SK-N-SH (cell line): ENCODE measurements at regions not wholly inside any gene's neighbourhood (a gene's known extent, or its start where the extent isn't known, plus 50 kb on each side); places are given as distances from the start of the nearest gene placed in this dataset.

ENCODE experiments used
- CTCF ChIA-PET: fragments of 300-600, 350-600 bp; formaldehyde crosslinking; extraction: SDS; loops from one replicate; lab custom pipeline; 2021; lab: Yijun Ruan, JAX
- POLR2A ChIA-PET: fragments of 350-600 bp; sonication (Branson Sonifier 250); formaldehyde crosslinking; extraction: SDS; loops from one replicate; lab custom pipeline; 2020; ENCODE audit warnings: antibody characterized with exemption, inconsistent platforms; lab: Yijun Ruan, JAX
- DNase-seq: peaks from one replicate; pipeline ENCODE4 v3.0.0; 2012
- H2AFZ ChIP-seq: fragments of 200-600 bp; sonication (generic); 2 replicates; pipeline ENCODE4 v1.8.1; 2016; ENCODE audit warnings: antibody characterized with exemption, mild to moderate bottlenecking, low read depth
- H3F3A ChIP-seq: fragments of 200-600 bp; sonication (generic); replicated peaks from 2 replicates; pipeline ENCODE3; 2016; ENCODE audit warnings: antibody characterized with exemption, mild to moderate bottlenecking; ENCODE audit not compliant: insufficient read depth
- H3K27ac ChIP-seq, 2 experiments: fragments of 200-500 bp in 1 of 2; fragments of 200-600 bp in 1 of 2; sonication (Bioruptor generic) in 1 of 2; sonication (generic), shearing (Covaris generic) in 1 of 2; 2 replicates each; pipeline versions ENCODE4 v1.5.1 to v1.6.1; 2014 to 2016; ENCODE audit warnings: low read depth in 2 of 2, inconsistent platforms in 1 of 2, low read length in 1 of 2, mild to moderate bottlenecking in 1 of 2, mixed read lengths in 1 of 2
- H3K27me3 ChIP-seq: fragments of 200-600 bp; sonication (generic), shearing (Covaris generic); 2 replicates; pipeline ENCODE4 v1.6.1; 2016; ENCODE audit warnings: mixed run types; ENCODE audit not compliant: insufficient read depth
- H3K36me3 ChIP-seq, 2 experiments: fragments of 200-500 bp in 1 of 2; fragments of 200-600 bp in 1 of 2; sonication (Bioruptor generic) in 1 of 2; sonication (generic) in 1 of 2; replicated peaks in 1 of 2; 2 replicates each; pipeline versions ENCODE3 to v1.5.1; 2014 to 2016; ENCODE audit warnings: low read length in 1 of 2, mild to moderate bottlenecking in 1 of 2; ENCODE audit not compliant: insufficient read depth in 2 of 2, control insufficient read depth in 1 of 2
- H3K4me1 ChIP-seq, 2 experiments: fragments of 200-500 bp in 1 of 2; fragments of 200-600 bp in 1 of 2; sonication (Bioruptor generic) in 1 of 2; sonication (generic), shearing (Covaris generic) in 1 of 2; 2 replicates each; pipeline versions ENCODE4 v1.5.1 to v1.6.1; 2014 to 2016; ENCODE audit warnings: low read depth in 1 of 2, low read length in 1 of 2, mixed run types in 1 of 2; ENCODE audit not compliant: insufficient read depth in 2 of 2, control insufficient read depth in 1 of 2
- H3K4me2 ChIP-seq: fragments of 200-600 bp; sonication (generic), shearing (Covaris generic); 2 replicates; pipeline ENCODE4 v1.6.1; 2017; ENCODE audit warnings: mixed run types
- H3K4me3 ChIP-seq, 2 experiments: fragments of 200-500 bp in 1 of 2; fragments of 200-600 bp in 1 of 2; sonication (Bioruptor generic) in 1 of 2; sonication (generic), shearing (Covaris generic) in 1 of 2; 2 replicates each; pipeline versions ENCODE4 v1.5.1 to v1.8.1; 2014 to 2016; ENCODE audit warnings: low read depth in 2 of 2, inconsistent platforms in 1 of 2, low read length in 1 of 2, mild to moderate bottlenecking in 1 of 2, mixed read lengths in 1 of 2, moderate library complexity in 1 of 2
- H3K79me2 ChIP-seq: fragments of 200-600 bp; sonication (generic); 2 replicates; pipeline ENCODE4 v1.8.1; 2017; ENCODE audit warnings: mild to moderate bottlenecking; ENCODE audit not compliant: insufficient read depth
- H3K9ac ChIP-seq: fragments of 200-600 bp; sonication (generic); 2 replicates; pipeline ENCODE4 v1.6.1; 2017; ENCODE audit warnings: mixed run types
- H3K9me2 ChIP-seq: fragments of 200-600 bp; sonication (generic); 2 replicates; pipeline ENCODE4 v1.6.1; 2017; ENCODE audit warnings: mixed run types
- H3K9me3 ChIP-seq: fragments of 200-600 bp; sonication (generic); 2 replicates; pipeline ENCODE4 v1.6.1; 2017; ENCODE audit warnings: mixed run types, mild to moderate bottlenecking, moderate library complexity
- H4K20me1 ChIP-seq: fragments of 200-600 bp; sonication (generic); 2 replicates; pipeline ENCODE4 v1.6.1; 2017; ENCODE audit warnings: mild to moderate bottlenecking, mixed run types; ENCODE audit not compliant: insufficient read depth
- ELF1 ChIP-seq: IDR thresholded peaks from 2 replicates; pipeline ENCODE4 v1.4.0; 2012
- EZH2phosphoT487 ChIP-seq: fragments of 200-600 bp; sonication (generic); IDR thresholded peaks from 2 replicates; pipeline ENCODE4 v1.6.1; 2017; ENCODE audit warnings: low read depth, mixed run types, mild to moderate bottlenecking, antibody characterized with exemption, moderate library complexity, borderline replicate concordance
- FOXJ3 ChIP-seq: sonication (generic); formaldehyde crosslinking; IDR thresholded peaks from 2 replicates; pipeline ENCODE4 v1.5.1; 2020; ENCODE audit warnings: mild to moderate bottlenecking, missing genetic modification reagents
- FOXM1 ChIP-seq: IDR thresholded peaks from 2 replicates; pipeline ENCODE4 v1.4.0; 2012; ENCODE audit warnings: low read depth, mild to moderate bottlenecking
- GATA2 ChIP-seq: sonication (generic); formaldehyde crosslinking; IDR thresholded peaks from 2 replicates; pipeline ENCODE4 v1.5.0; 2020; ENCODE audit warnings: mild to moderate bottlenecking, missing genetic modification reagents
- MAX ChIP-seq: IDR thresholded peaks from 2 replicates; pipeline ENCODE4 v1.4.0; 2012; ENCODE audit warnings: low read depth
- MXI1 ChIP-seq: IDR thresholded peaks from 2 replicates; pipeline ENCODE4 v1.6.1; 2012; ENCODE audit warnings: mild to moderate bottlenecking, low read depth, low read length, improper control_type of control experiment
- NFIC ChIP-seq: IDR thresholded peaks from 2 replicates; pipeline ENCODE4 v1.4.0; 2012; ENCODE audit warnings: borderline replicate concordance
- NRF1 ChIP-seq: IDR thresholded peaks from 2 replicates; pipeline ENCODE4 v1.6.1; 2012; ENCODE audit warnings: low read depth, mild to moderate bottlenecking, low read length
- POLR2AphosphoS5 ChIP-seq: IDR thresholded peaks from 2 replicates; pipeline ENCODE4 v1.6.1; 2012; ENCODE audit warnings: low read depth, low read length
- RAD21 ChIP-seq: IDR thresholded peaks from 2 replicates; pipeline ENCODE4 v1.6.1; 2012; ENCODE audit warnings: mild to moderate bottlenecking, low read length
- RCOR1 ChIP-seq: fragments of 150-350 bp; IDR thresholded peaks from 2 replicates; pipeline ENCODE4 v1.6.1; 2017; ENCODE audit warnings: antibody characterized with exemption, low read length
- SIN3A ChIP-seq: IDR thresholded peaks from 2 replicates; pipeline ENCODE4 v1.6.1; 2012; ENCODE audit warnings: low read depth, mild to moderate bottlenecking, low read length, moderate library complexity, borderline replicate concordance
- SMC3 ChIP-seq: IDR thresholded peaks from 2 replicates; pipeline ENCODE4 v1.6.1; 2012; ENCODE audit warnings: low read depth, low read length, improper control_type of control experiment
- TAF1 ChIP-seq: IDR thresholded peaks from 2 replicates; pipeline ENCODE4 v1.6.1; 2012; ENCODE audit warnings: low read depth, mild to moderate bottlenecking, low read length, moderate library complexity, borderline replicate concordance
- TCF12 ChIP-seq: IDR thresholded peaks from 2 replicates; pipeline ENCODE4 v1.4.0; 2012
- YY1 ChIP-seq: IDR thresholded peaks from 2 replicates; pipeline ENCODE4 v1.4.0; 2012; ENCODE audit warnings: low read depth, mild to moderate bottlenecking
- WGBS: methylation state at CpG from one replicate; pipeline ENCODE4 v1.1.6; 2017; ENCODE audit warnings: low lambda C conversion rate; 5-methylcytosine and 5-hydroxymethylcytosine counted together
- TF ChIP-seq, protein P1 (sequence below): fragments of 200-600 bp; sonication (generic); IDR thresholded peaks from 2 replicates; pipeline ENCODE4 v1.6.1; 2017; ENCODE audit warnings: antibody characterized with exemption, mild to moderate bottlenecking, moderate library complexity
- TF ChIP-seq, protein P2 (sequence below): IDR thresholded peaks from 2 replicates; pipeline ENCODE4 v1.6.1; 2012; ENCODE audit warnings: mild to moderate bottlenecking, low read depth, low read length, moderate library complexity
- TF ChIP-seq, protein P3 (sequence below): IDR thresholded peaks from 2 replicates; pipeline ENCODE4 v1.4.0; 2012; ENCODE audit warnings: low read depth, borderline replicate concordance

DNA sequence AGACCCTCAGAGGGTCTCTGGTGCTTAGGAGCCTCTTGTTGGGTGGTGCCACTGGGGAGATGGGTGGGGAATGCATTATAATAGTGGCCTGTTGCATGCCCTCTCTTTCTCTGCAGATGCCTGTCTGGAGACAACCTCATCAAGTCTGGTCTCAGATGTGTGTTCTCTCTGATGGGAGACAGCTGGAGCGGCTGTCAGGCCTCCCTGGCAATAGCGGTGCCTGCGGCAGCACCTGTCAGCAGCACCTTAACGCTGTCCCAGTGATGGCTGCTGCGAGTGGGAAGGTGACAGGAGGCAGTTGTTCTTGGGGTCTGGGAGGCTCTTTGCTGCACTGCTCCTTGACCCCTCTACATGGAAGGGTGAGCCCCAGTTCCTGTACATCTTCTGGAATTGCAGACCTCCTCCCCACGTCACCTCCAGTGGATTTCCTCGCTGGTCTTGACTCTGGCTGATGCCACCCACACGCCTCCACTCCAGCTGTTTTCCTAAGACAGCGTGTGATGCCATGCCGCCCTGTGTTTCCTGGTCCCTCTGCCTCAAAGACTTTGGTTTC lies 63.3 kb upstream of the BLCAP start:
- H3K9me2 ChIP-seq, result no peaks in the 10 kb centered on the region
- H3K4me3 ChIP-seq, result no peak overlapping the region
- ChIA-PET POLR2A (no interaction called here), CTCF (interaction anchor here (1.1 to 3.8 kb wide), 2 partner anchors 26 to 94 kb away, joined by 3 to 23 read pairs; no protein-coding TSS in a partner anchor)
- no peak overlapping the region for H2AFZ ChIP-seq
- no peak overlapping the region for H3K4me2 ChIP-seq
- no peak overlapping the region for H3K9ac ChIP-seq
- H3K36me3 ChIP-seq, result no peaks in the 10 kb centered on the region
- H4K20me1 ChIP-seq, result no peaks in the 10 kb centered on the region
- DNase-seq, result no peak
- H3K79me2 ChIP-seq, result no peaks in the 10 kb centered on the region
- no peaks in the 10 kb centered on the region; the same call in 1 of the 2 replicates for H3K9me3 ChIP-seq
- H3K27me3 ChIP-seq, result peaks cover 5% of the 10 kb centered on the region; the same call in 1 of the 2 replicates
- TF ChIP-seq, protein P1, sequence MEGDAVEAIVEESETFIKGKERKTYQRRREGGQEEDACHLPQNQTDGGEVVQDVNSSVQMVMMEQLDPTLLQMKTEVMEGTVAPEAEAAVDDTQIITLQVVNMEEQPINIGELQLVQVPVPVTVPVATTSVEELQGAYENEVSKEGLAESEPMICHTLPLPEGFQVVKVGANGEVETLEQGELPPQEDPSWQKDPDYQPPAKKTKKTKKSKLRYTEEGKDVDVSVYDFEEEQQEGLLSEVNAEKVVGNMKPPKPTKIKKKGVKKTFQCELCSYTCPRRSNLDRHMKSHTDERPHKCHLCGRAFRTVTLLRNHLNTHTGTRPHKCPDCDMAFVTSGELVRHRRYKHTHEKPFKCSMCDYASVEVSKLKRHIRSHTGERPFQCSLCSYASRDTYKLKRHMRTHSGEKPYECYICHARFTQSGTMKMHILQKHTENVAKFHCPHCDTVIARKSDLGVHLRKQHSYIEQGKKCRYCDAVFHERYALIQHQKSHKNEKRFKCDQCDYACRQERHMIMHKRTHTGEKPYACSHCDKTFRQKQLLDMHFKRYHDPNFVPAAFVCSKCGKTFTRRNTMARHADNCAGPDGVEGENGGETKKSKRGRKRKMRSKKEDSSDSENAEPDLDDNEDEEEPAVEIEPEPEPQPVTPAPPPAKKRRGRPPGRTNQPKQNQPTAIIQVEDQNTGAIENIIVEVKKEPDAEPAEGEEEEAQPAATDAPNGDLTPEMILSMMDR, result no peak
- TF ChIP-seq MXI1, result no peak
- no peak for TF ChIP-seq GATA2 (CRISPR knock-in tag)
- no peak for TF ChIP-seq SIN3A
- TF ChIP-seq SMC3, result no peak
- TF ChIP-seq RAD21, result no peak
- no peak for TF ChIP-seq FOXJ3 (CRISPR knock-in tag)
- TF ChIP-seq RCOR1, result no peak
- TF ChIP-seq TAF1, result no peak
- no peak for TF ChIP-seq ELF1
- no peak for TF ChIP-seq TCF12
- TF ChIP-seq MAX, result no peak
- no peak for TF ChIP-seq YY1
- TF ChIP-seq FOXM1, result no peak
- no peak for TF ChIP-seq EZH2phosphoT487
- TF ChIP-seq NRF1, result no peak
- TF ChIP-seq NFIC, result no peak
- H3K4me1 ChIP-seq, result peaks cover 0 to 10% of the 10 kb centered on the region in 2 experiments; a peak in 1 of 4 replicates
- no peaks in the 10 kb centered on the region for H3F3A ChIP-seq
- 55% methylated on average over 8 of the region's 10 CpGs for WGBS
- no peak overlapping the region for H3K27ac ChIP-seq

GRCh38 chr20:37586078-37586477 lies 58.4 kb upstream of the BLCAP start:
- WGBS, result 54% methylated on average over 2 of the region's 2 CpGs
- peaks cover 7% of the 10 kb centered on the region; the same call in 1 of the 2 replicates for H3K27me3 ChIP-seq
- H3F3A ChIP-seq, result no peaks in the 10 kb centered on the region
- TF ChIP-seq, protein P2, sequence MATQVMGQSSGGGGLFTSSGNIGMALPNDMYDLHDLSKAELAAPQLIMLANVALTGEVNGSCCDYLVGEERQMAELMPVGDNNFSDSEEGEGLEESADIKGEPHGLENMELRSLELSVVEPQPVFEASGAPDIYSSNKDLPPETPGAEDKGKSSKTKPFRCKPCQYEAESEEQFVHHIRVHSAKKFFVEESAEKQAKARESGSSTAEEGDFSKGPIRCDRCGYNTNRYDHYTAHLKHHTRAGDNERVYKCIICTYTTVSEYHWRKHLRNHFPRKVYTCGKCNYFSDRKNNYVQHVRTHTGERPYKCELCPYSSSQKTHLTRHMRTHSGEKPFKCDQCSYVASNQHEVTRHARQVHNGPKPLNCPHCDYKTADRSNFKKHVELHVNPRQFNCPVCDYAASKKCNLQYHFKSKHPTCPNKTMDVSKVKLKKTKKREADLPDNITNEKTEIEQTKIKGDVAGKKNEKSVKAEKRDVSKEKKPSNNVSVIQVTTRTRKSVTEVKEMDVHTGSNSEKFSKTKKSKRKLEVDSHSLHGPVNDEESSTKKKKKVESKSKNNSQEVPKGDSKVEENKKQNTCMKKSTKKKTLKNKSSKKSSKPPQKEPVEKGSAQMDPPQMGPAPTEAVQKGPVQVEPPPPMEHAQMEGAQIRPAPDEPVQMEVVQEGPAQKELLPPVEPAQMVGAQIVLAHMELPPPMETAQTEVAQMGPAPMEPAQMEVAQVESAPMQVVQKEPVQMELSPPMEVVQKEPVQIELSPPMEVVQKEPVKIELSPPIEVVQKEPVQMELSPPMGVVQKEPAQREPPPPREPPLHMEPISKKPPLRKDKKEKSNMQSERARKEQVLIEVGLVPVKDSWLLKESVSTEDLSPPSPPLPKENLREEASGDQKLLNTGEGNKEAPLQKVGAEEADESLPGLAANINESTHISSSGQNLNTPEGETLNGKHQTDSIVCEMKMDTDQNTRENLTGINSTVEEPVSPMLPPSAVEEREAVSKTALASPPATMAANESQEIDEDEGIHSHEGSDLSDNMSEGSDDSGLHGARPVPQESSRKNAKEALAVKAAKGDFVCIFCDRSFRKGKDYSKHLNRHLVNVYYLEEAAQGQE, result no peak
- no peak for TF ChIP-seq POLR2AphosphoS5
- TF ChIP-seq, protein P3, sequence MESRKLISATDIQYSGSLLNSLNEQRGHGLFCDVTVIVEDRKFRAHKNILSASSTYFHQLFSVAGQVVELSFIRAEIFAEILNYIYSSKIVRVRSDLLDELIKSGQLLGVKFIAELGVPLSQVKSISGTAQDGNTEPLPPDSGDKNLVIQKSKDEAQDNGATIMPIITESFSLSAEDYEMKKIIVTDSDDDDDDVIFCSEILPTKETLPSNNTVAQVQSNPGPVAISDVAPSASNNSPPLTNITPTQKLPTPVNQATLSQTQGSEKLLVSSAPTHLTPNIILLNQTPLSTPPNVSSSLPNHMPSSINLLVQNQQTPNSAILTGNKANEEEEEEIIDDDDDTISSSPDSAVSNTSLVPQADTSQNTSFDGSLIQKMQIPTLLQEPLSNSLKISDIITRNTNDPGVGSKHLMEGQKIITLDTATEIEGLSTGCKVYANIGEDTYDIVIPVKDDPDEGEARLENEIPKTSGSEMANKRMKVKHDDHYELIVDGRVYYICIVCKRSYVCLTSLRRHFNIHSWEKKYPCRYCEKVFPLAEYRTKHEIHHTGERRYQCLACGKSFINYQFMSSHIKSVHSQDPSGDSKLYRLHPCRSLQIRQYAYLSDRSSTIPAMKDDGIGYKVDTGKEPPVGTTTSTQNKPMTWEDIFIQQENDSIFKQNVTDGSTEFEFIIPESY, result no peak
- ChIA-PET POLR2A (no interaction called here), CTCF (interaction anchor here (1.8 kb wide), 2 partner anchors 20 to 22 kb away, joined by 4 to 10 read pairs; no protein-coding TSS in a partner anchor)
- no peaks in the 10 kb centered on the region for H4K20me1 ChIP-seq
- H3K4me3 ChIP-seq, result no peak overlapping the region
- no peak overlapping the region for H3K27ac ChIP-seq
- H3K36me3 ChIP-seq, result no peaks in the 10 kb centered on the region
- no peak overlapping the region for H3K9ac ChIP-seq
- no peak overlapping the region for H2AFZ ChIP-seq
- H3K9me2 ChIP-seq, result no peaks in the 10 kb centered on the region
- peaks cover 0 to under 1% of the 10 kb centered on the region in 2 experiments; a peak in 1 of 4 replicates for H3K4me1 ChIP-seq
- no peak overlapping the region for H3K4me2 ChIP-seq
- DNase-seq, result no peak
- no peaks in the 10 kb centered on the region for H3K79me2 ChIP-seq
- no peaks in the 10 kb centered on the region; the same call in 1 of the 2 replicates for H3K9me3 ChIP-seq
